Suppressor macrophage (primary cell): ENCODE measurements at regions not wholly inside any gene's neighbourhood (a gene's known extent, or its start where the extent isn't known, plus 50 kb on each side); places are given as distances from the start of the nearest gene placed in this dataset.

Experiments
- DNase-seq, 4 experiments: peaks; one replicate each; pipeline ENCODE4 v3.0.0-alpha.2; 2020 to 2022

- peak in 1 of 4 experiments; percentile 55 for DNase-seq
Observed at GRCh38 chr6:134707342-134708031, 242.4 kb downstream of the ALDH8A1 start.

GRCh38 chr6:134706806-134707205 lies 243.1 kb downstream of the ALDH8A1 start:
- DNase-seq: no peak

DNA sequence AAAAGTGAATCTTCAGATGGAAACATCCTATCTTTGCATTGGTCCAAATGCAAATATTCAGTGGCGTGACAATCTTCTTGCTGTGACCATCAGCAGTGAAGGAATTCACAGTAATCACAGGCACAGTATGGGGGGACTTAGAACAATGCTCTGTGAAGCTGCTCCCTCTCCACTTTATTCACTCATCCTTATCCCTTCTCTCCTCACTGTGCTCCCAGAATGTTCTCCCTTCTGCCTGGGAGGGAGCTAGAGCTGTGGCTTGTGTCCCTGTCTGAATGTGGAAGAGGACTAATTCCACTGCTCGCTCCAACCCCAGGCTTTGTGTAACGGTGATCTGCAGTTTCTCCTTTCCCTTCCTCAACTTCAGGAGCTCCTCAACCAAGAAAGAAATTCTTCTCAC lies 243.7 kb downstream of the ALDH8A1 start:
- no peak for DNase-seq

- DNase-seq: no peak
Observed at GRCh38 chr6:134703206-134703605, 246.7 kb downstream of the ALDH8A1 start.

GRCh38 chr6:134702279-134702678 lies 247.6 kb downstream of the ALDH8A1 start:
- no peak for DNase-seq

- no peak for DNase-seq
Observed at GRCh38 chr6:134701301-134701700, 248.6 kb downstream of the ALDH8A1 start.

- no peak for DNase-seq
Observed at GRCh38 chr6:134698228-134698627, 251.7 kb downstream of the ALDH8A1 start.

DNA sequence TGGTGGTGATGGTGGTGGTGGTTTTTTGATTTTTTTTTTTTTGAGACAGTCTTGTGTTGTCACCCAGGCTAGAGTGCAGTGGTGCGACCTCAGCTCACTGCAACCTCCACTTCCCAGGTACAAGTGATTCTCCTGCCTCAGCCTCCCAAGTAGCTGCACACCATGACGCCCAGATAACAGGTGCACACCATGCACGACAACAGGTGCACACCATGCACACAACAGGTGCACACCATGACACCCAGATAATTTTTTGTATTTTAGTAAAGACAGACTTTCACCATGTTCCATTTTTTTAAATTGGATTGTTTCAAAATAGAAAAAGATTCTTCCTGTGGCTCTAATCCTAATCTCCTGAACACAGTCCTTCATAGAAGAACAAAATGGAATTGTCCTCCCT lies 257.9 kb downstream of the ALDH8A1 start:
- DNase-seq: no peak

GRCh38 chr6:134691180-134691579 lies 258.7 kb downstream of the ALDH8A1 start:
- no peak for DNase-seq

GRCh38 chr6:134690048-134690447 lies 259.9 kb downstream of the ALDH8A1 start:
- DNase-seq: no peak

GRCh38 chr6:134689641-134690040 lies 260.3 kb downstream of the ALDH8A1 start:
- no peak for DNase-seq

DNA sequence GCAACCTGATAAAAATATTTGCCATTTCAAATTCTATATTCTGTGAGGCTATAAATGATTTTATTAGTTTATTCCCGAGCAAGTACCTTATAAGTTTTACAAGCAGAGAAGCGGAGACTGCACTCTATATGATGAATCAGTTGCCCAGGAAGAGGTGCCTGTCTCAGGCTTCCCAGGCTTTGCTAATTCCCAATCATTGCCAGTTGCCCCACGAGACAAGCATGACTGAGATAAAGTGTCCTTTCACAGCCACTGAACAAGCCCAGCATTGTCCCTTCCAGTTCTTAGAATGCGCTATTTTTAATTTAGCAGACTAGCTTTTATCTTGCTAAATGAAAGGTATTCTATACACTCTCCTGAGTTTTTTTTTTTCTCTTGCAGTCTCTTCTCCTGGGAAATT lies 260.7 kb downstream of the ALDH8A1 start:
- no peak for DNase-seq

DNA sequence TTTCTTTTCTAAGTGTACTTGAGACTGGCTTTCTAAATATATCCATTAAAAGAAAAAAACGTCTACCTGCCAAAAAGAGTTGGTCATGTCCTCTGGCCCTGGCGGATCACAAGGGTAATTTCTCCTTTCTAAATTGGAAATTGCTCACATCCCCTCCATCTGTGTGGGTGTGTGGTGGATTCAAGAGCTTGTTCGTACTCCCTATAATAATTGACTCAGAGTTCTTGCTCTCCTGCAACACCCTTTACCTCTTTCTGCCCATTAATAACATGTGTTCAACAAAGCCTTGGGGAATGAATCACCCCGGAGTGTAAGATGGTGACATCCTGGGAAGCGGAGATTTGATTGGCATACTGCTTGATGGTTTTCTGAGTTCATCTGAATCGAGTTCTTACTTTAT lies 263.8 kb downstream of the ALDH8A1 start:
- peak in 3 of 4 experiments; percentile 25 to 39 (median 29) for DNase-seq

DNA sequence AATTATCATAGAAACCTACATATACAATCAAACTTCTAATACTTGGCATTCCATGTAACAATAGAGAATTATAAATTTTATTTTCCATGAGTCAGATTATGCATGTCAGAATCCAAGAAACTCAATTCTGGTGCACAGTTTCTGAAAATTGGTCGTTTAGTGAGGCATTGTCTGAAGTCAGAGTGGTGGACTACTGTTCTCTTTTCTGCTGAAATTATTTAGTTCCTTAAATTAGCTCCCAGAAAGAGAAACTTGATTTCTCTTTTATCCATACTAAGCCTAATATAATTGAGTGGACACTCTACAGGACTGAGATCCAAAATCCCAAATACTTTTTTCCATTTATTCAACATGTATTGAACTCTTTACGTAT lies 265.5 kb downstream of the ALDH8A1 start:
- peak in 2 of 4 experiments; percentile 40 to 53 for DNase-seq

DNA sequence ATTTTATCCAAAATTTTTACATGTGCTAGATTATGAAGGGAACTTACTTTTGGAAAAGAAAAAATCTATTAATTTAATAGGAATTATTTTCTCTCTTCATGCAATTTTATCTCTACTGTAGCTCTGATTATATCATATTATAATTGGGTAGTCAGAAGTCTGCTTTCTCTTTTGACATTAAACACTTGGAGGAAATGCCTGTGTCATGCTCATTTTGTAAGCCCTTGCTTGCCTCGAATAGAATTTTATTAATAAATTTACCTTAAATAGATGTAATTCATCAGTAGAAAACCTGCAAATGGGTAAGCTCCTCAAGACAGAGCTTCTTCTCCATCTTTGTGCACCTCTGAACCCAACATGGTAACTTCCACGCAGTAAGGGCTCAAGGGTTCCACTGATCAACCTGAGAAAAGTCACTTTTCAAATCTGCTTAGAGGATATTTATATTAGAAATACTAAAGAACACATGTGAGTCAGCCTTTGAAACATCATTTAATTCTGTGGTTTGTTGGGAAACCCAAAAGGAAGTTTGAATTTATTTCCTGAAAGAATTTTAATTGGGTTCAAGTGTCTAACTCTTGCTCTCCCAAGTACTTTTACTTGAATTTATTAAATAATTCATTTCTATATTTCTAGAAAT lies 266.0 kb downstream of the ALDH8A1 start:
- DNase-seq: peak in 1 of 4 experiments; percentile 34

DNA sequence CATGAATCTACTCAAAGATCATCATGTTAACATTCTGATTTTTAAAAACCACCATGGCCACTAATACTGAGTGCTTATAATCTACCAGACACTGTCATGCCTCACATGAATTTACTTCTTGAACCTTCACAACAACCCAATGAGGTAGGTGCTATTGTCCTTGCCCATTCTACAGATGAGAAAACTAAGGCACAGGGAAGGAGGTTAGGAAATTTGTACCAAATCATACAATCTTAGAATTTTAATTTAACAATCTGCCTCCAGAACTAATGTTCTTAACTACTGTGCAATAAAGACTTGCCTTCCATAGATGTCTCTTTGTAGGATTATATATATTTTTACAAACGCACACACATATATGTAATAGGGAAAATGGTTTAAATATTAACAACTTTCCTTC lies 269.5 kb downstream of the ALDH8A1 start:
- no peak for DNase-seq

DNA sequence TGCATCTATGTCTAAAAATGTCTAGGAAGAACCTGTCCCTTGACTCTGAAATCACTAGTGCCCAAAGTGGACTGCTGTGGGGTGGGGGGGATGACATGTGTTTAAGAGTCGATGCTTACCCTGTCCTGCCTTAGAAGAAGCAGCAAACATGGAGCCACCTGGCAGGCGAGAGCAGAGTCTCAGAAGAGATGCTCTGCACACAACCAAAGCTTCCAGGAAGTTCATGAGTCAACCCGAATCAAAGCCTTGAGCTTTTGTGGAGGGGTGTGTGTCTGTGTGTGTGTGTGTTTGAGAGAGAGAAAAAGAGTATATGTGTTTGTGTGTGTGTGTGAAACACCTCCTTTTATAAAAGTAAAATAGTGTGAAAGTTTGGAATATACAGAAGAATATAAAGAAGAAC lies 269.9 kb downstream of the ALDH8A1 start:
- no peak for DNase-seq

DNA sequence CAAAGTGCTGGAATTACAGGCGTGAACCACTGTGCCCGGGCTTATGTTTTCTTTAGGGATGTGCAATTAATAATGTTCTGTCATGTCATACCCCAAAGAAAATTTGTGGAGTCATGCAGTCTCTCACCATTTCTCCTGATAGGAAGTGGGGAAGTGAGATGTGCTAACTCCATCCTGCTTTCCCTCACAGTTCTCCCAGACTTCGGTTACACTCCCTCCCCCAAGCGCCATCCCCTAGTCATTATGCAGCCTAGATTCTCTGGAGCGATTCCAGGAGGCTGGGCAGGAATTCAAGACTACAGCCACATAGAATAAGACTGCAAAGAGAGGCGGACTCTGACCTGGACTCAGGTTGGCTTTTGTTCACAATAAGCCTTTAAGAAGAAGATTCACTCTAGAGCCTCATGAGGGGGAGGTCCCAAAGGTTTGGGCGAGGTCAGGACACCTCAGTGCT lies 271.4 kb downstream of the ALDH8A1 start:
- no peak for DNase-seq

- no peak for DNase-seq
Observed at GRCh38 chr6:134676307-134677281, 273.3 kb downstream of the ALDH8A1 start.

- no peak for DNase-seq
Observed at GRCh38 chr6:134675110-134676054, 274.5 kb downstream of the ALDH8A1 start.

GRCh38 chr6:134674562-134674961 lies 275.3 kb downstream of the ALDH8A1 start:
- DNase-seq: no peak

DNA sequence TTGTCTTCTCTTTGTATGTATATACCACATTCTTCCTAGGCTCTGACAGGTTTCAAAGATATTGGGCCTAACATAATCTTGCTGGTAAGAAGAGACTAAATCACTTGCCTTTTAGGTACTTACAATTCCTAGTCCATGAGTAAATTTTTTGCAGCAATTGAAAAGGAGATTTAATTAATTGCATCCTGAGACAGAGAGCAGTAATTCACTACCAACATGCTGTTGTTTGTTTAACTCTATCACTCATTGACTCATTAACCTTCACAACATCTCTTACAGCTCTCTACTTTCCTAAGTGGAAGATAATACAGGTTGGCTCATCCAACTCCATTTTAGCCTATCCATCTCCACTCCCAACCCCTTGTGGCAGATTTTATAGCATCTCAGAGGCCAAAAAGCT lies 280.4 kb downstream of the ALDH8A1 start:
- no peak for DNase-seq
